KMS-11 (cell line): ENCODE measurements at regions not wholly inside any gene's neighbourhood (a gene's known extent, or its start where the extent isn't known, plus 50 kb on each side); places are given as distances from the start of the nearest gene placed in this dataset.

Experiments
- H2AFZ ChIP-seq: fragments of 200-600 bp; sonication (generic); 2 replicates; pipeline ENCODE4 v1.6.1; 2016; ENCODE audit warnings: antibody characterized with exemption, mixed run types, low read depth
- H3K27ac ChIP-seq: fragments of 200-600 bp; sonication (generic); 2 replicates; pipeline ENCODE4 v1.6.1; 2016; ENCODE audit warnings: mild to moderate bottlenecking, mixed run types
- H3K27me3 ChIP-seq: fragments of 200-600 bp; sonication (generic); 2 replicates; pipeline ENCODE4 v1.6.1; 2017; ENCODE audit warnings: mild to moderate bottlenecking, low read depth, mixed run types, moderate library complexity; ENCODE audit not compliant: insufficient read depth
- H3K36me3 ChIP-seq: fragments of 200-600 bp; sonication (generic); 2 replicates; pipeline ENCODE4 v1.6.1; 2017; ENCODE audit warnings: mild to moderate bottlenecking, mixed run types; ENCODE audit not compliant: insufficient read depth
- H3K4me1 ChIP-seq: fragments of 200-600 bp; sonication (generic); 2 replicates; pipeline ENCODE4 v1.6.1; 2016; ENCODE audit warnings: mild to moderate bottlenecking, low read depth, mixed run types; ENCODE audit not compliant: poor library complexity, severe bottlenecking
- H3K4me2 ChIP-seq: fragments of 200-600 bp; sonication (generic); 2 replicates; pipeline ENCODE4 v1.7.0; 2016; ENCODE audit warnings: mild to moderate bottlenecking, mixed run types
- H3K4me3 ChIP-seq: fragments of 200-600 bp; sonication (generic); IDR thresholded peaks from 2 replicates; pipeline ENCODE4 v1.6.1; 2017; ENCODE audit warnings: low read depth, low read length, mixed read lengths; ENCODE audit not compliant: insufficient read depth
- H3K79me2 ChIP-seq: fragments of 200-600 bp; sonication (generic); 2 replicates; pipeline ENCODE4 v1.6.1; 2016; ENCODE audit warnings: low read depth, mixed run types; ENCODE audit not compliant: insufficient read depth
- H3K9ac ChIP-seq: fragments of 200-600 bp; sonication (generic); 2 replicates; pipeline ENCODE4 v1.6.1; 2016; ENCODE audit warnings: mild to moderate bottlenecking, mixed run types
- H4K20me1 ChIP-seq: fragments of 200-600 bp; sonication (generic); 2 replicates; pipeline ENCODE4 v1.6.1; 2016; ENCODE audit warnings: mild to moderate bottlenecking, mixed run types; ENCODE audit not compliant: insufficient read depth
- CTCF ChIP-seq: fragments of 200-600 bp; sonication (generic); conservative IDR thresholded peaks from 2 replicates; pipeline ENCODE4 v1.6.1; 2017; ENCODE audit warnings: low read depth, mild to moderate bottlenecking, antibody characterized with exemption, low read length, moderate library complexity, mixed read lengths

- no peak overlapping the region for H2AFZ ChIP-seq
- H3K36me3 ChIP-seq: no peaks in the 10 kb centered on the region
- H3K27me3 ChIP-seq: no peaks in the 10 kb centered on the region
- no peaks in the 10 kb centered on the region for H4K20me1 ChIP-seq
- TF ChIP-seq CTCF: no peak
- H3K9ac ChIP-seq: no peak overlapping the region
- H3K27ac ChIP-seq: no peak overlapping the region
- H3K4me2 ChIP-seq: no peak overlapping the region
- no peak overlapping the region for H3K4me3 ChIP-seq
- H3K4me1 ChIP-seq: no peaks in the 10 kb centered on the region
- H3K79me2 ChIP-seq: no peaks in the 10 kb centered on the region
These were observed 55.5 kb downstream of the DRD1 start for GRCh38 chr5:175388531-175388930.

GRCh38 chr5:175387144-175387543 lies 56.8 kb downstream of the DRD1 start:
- Histone ChIP-seq H3K4me3 (no peak overlapping the region), H3K27me3 (no peaks in the 10 kb centered on the region), H3K36me3 (no peaks in the 10 kb centered on the region), H2AFZ (no peak overlapping the region), H3K79me2 (no peaks in the 10 kb centered on the region), H4K20me1 (no peaks in the 10 kb centered on the region), H3K4me1 (no peaks in the 10 kb centered on the region), H3K4me2 (no peak overlapping the region), H3K9ac (no peak overlapping the region), H3K27ac (no peak overlapping the region)
- TF ChIP-seq CTCF: no peak

DNA sequence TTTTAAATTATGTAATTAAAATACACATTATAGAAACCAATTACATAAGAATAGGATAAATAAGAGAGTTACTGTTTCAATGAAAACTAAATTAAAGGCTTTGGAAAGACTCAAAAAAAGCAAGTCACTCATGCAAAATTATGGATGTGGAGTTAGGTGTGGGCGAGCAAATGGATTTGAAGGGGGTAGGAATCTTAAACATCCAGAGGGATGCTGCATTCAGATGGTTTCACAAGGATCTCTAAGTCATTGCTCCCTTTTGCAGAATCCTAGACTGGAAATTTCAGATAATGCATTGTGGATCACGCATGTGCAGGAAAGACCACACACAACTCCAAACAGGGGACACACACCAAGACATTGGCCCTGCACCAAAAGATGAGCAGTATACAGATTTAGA lies 57.5 kb downstream of the DRD1 start:
- H3K4me1 ChIP-seq: no peaks in the 10 kb centered on the region
- no peak overlapping the region for H3K4me2 ChIP-seq
- H2AFZ ChIP-seq: no peak overlapping the region
- no peaks in the 10 kb centered on the region for H3K27me3 ChIP-seq
- no peak overlapping the region for H3K9ac ChIP-seq
- H4K20me1 ChIP-seq: no peaks in the 10 kb centered on the region
- no peak overlapping the region for H3K27ac ChIP-seq
- TF ChIP-seq CTCF: no peak
- no peaks in the 10 kb centered on the region for H3K79me2 ChIP-seq
- no peak overlapping the region for H3K4me3 ChIP-seq
- no peaks in the 10 kb centered on the region for H3K36me3 ChIP-seq

GRCh38 chr5:175385691-175386362 lies 58.2 kb downstream of the DRD1 start:
- Histone ChIP-seq H3K4me1 (no peaks in the 10 kb centered on the region), H3K36me3 (no peaks in the 10 kb centered on the region), H2AFZ (no peak overlapping the region), H3K4me2 (no peak overlapping the region), H3K4me3 (no peak overlapping the region), H3K79me2 (no peaks in the 10 kb centered on the region), H3K27ac (no peak overlapping the region), H3K9ac (no peak overlapping the region), H3K27me3 (no peaks in the 10 kb centered on the region), H4K20me1 (no peaks in the 10 kb centered on the region)
- no peak for TF ChIP-seq CTCF
